Cardiac muscle cell (in vitro differentiated cells and primary cell): ENCODE measurements at regions not wholly inside any gene's neighbourhood (a gene's known extent, or its start where the extent isn't known, plus 50 kb on each side); places are given as distances from the start of the nearest gene placed in this dataset.
A peak's percentile ranks its signal among the peaks of the same experiment; 100 is the strongest.

Source experiments
- DNase-seq, 2 donors: peaks; one replicate each; pipeline versions ENCODE4 v3.0.0 to v3.0.0-alpha.2; 2010 to 2017; ENCODE audit warnings: low read depth in 1 of 2, low spot score in 1 of 2
- H3K27ac ChIP-seq: fragments of 200-600 bp; sonication (generic); 2 replicates; pipeline ENCODE4 v1.5.1; 2016
- H3K27me3 ChIP-seq: fragments of 200-600 bp; sonication (generic); 2 replicates; pipeline ENCODE4 v1.6.0; 2016; ENCODE audit warnings: control low read depth
- H3K36me3 ChIP-seq: fragments of 200-600 bp; sonication (generic); 2 replicates; pipeline ENCODE4 v1.5.1; 2016; ENCODE audit warnings: control low read depth
- H3K4me1 ChIP-seq: fragments of 200-600 bp; sonication (generic); 2 replicates; pipeline ENCODE4 v1.8.1; 2017; ENCODE audit warnings: low read depth, mild to moderate bottlenecking, mixed run types
- H3K4me3 ChIP-seq: fragments of 200-600 bp; sonication (generic); 2 replicates; pipeline ENCODE4 v1.5.1; 2016; ENCODE audit warnings: mild to moderate bottlenecking
- H3K9me3 ChIP-seq: fragments of 200-600 bp; sonication (generic); 2 replicates; pipeline ENCODE4 v1.5.1; 2017; ENCODE audit warnings: low read depth, mild to moderate bottlenecking, control low read depth
- CTCF ChIP-seq: IDR thresholded peaks from 2 replicates; pipeline ENCODE4 v1.5.1; 2012; ENCODE audit warnings: low read depth, mild to moderate bottlenecking, low read length

DNA sequence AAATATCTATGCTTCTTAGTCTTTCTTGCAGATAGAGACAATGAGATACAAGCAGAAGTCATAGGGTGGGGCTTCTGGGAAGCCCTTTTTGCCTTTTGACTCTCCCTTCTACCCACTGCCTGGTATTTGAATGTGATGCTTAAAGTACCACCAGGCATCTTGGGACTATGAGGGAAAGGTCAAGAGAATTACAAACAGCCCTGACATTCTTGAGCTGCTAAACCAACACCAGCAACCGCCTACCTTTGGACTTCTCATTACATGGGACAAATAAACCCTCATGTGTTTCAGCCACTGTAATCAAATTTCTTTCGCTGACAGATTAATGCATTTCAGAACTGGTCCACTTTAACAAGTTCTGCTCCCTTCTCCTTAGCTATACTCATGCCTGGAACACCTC lies 112.8 kb downstream of the LUZP4 start:
- Histone ChIP-seq H3K4me3 (no peak overlapping the region), H3K9me3 (peaks cover 3% of the 10 kb centered on the region), H3K27ac (no peak overlapping the region), H3K36me3 (no peaks in the 10 kb centered on the region), H3K4me1 (peaks cover under 1% of the 10 kb centered on the region), H3K27me3 (no peaks in the 10 kb centered on the region)
- DNase-seq, result no peak
- TF ChIP-seq CTCF, result no peak

GRCh38 chrX:115408771-115409400 lies 119.4 kb downstream of the LUZP4 start:
- peak in 1 of 2 donors; percentile 78 for DNase-seq
- Histone ChIP-seq H3K27ac (peak overlapping the region; percentile 89), H3K4me1 (peaks cover 28% of the 10 kb centered on the region), H3K36me3 (no peaks in the 10 kb centered on the region), H3K9me3 (no peaks in the 10 kb centered on the region), H3K27me3 (no peaks in the 10 kb centered on the region), H3K4me3 (no peak overlapping the region)
- no peak for TF ChIP-seq CTCF

GRCh38 chrX:115409551-115409950 lies 120.0 kb downstream of the LUZP4 start:
- Histone ChIP-seq H3K4me3 (no peak overlapping the region), H3K27ac (peak overlapping the region; percentile 89), H3K4me1 (peaks cover 28% of the 10 kb centered on the region), H3K36me3 (no peaks in the 10 kb centered on the region), H3K27me3 (no peaks in the 10 kb centered on the region), H3K9me3 (no peaks in the 10 kb centered on the region)
- no peak for TF ChIP-seq CTCF
- DNase-seq, result peak; percentile 26 to 69

- TF ChIP-seq CTCF, result no peak
- DNase-seq, result peak in 1 of 2 donors; percentile 43
- no peaks in the 10 kb centered on the region for H3K27me3 ChIP-seq
Observed at GRCh38 chrX:115410731-115411428, 121.4 kb downstream of the LUZP4 start.

GRCh38 chrX:115413246-115413878 lies 123.8 kb downstream of the LUZP4 start:
- no peak for TF ChIP-seq CTCF
- H3K27ac ChIP-seq, result no peak overlapping the region
- DNase-seq, result no peak
- no peaks in the 10 kb centered on the region for H3K9me3 ChIP-seq
- H3K4me1 ChIP-seq, result peaks cover 35% of the 10 kb centered on the region
- no peak overlapping the region for H3K4me3 ChIP-seq
- H3K36me3 ChIP-seq, result no peaks in the 10 kb centered on the region
- no peaks in the 10 kb centered on the region for H3K27me3 ChIP-seq

More at GRCh38 chrX:115410731-115411428, 121.4 kb downstream of the LUZP4 start:
- Histone ChIP-seq H3K27ac (peak overlapping the region; percentile 89), H3K9me3 (no peaks in the 10 kb centered on the region), H3K4me3 (no peak overlapping the region), H3K4me1 (peaks cover 31% of the 10 kb centered on the region), H3K36me3 (no peaks in the 10 kb centered on the region)
